ENCODE measurements at regions not wholly inside any gene's neighbourhood (a gene's known extent, or its start where the extent isn't known, plus 50 kb on each side); places are given as distances from the start of the nearest gene placed in this dataset.

- TF ChIP-seq CTCF (IDR thresholded peaks at IDR 0.05), result no peak
These were observed 325.6 kb upstream of the AZI2 start for GRCh38 chr3:28674212-28674611.

DNA sequence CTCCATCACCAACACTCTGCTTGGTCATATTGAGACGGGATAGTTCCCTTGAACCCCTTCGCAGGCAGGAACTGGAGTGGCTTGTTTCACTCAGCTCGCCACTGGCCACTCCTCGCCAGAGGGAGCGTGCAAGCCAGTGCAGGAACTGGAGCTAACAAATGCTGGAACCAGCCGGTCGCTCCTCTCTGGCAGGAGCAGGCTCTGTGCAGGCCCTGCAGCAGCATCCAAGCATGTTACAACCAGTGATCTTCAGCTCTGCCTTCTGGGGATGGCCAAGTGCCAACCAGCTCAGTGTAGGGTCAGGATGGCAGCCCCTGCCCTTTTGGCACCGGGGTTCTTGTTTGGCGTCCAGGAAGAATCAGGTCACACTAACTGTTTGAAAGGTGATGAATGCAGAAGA lies 329.0 kb upstream of the AZI2 start:
- no peak for TF ChIP-seq CTCF (IDR thresholded peaks at IDR 0.05)

- no peak for TF ChIP-seq CTCF (IDR thresholded peaks at IDR 0.05)
These were observed 329.5 kb upstream of the AZI2 start for GRCh38 chr3:28678086-28678485.

- no peak for TF ChIP-seq CTCF (IDR thresholded peaks at IDR 0.05)
These were observed 331.4 kb upstream of the AZI2 start for GRCh38 chr3:28680050-28680449.

DNA sequence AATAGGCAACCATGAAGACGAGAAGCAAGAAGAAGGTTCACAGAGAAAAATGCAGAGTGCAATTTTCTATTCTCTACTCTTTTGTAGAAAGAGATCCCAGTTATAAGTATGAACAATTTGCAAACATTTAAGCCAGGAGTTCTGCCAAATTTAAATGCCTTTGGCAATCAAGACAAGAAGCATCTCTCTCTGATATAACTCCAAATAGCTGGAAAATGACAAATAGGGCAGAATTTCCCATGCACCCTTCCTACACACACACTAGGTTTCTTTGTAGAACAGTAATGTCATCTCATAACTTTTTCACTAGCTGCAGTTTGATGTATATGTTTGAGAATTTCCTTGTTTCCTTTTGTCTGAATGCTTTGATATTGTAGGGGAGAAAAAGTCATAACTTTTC lies 333.5 kb upstream of the AZI2 start:
- TF ChIP-seq CTCF (IDR thresholded peaks at IDR 0.05), result no peak

DNA sequence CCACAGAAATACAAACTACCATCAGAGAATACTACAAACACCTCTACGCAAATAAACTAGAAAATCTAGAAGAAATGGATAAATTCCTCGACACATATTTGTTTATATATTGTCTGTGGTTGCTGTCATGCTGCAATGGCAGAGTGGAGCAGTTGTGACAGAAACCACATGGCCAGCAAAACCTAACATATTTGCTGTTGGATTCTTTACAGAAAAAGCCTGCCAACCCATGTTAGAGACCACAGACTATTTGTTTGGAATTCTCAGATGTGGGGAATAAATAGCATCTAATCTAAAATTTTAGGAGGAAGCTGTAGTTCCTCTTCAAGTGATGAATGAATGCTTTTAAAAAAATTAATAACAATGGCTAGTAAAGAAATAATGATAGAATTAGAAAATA lies 341.6 kb upstream of the AZI2 start:
- no peak for TF ChIP-seq CTCF (IDR thresholded peaks at IDR 0.05)

GRCh38 chr3:28698706-28699105 lies 350.1 kb upstream of the AZI2 start:
- TF ChIP-seq CTCF (IDR thresholded peaks at IDR 0.05), result no peak

DNA sequence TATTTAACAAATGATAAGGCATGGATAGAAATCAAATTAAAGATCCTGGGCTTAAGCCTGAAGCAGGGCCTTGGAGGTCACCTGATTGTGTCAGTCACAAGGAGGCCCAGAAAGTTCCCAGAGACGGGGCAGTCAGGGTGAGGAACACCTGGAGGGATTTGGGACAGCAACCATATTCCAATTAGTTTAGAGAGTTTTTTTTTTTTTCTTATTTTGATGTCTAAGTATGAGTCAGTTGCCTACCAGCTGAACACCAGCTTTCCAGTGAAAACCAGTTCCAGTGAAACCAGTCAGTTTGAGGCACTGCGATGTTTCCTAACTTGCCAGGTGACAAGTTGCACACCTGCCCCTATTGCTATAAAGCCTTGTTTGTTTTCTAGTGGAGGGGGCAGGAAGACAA lies 350.7 kb upstream of the AZI2 start:
- TF ChIP-seq CTCF (IDR thresholded peaks at IDR 0.05), result no peak

Measured in LNCAP (cell line).